GM18870 (cell line): ENCODE measurements at regions not wholly inside any gene's neighbourhood (a gene's known extent, or its start where the extent isn't known, plus 50 kb on each side); places are given as distances from the start of the nearest gene placed in this dataset.
"Not testable (repeated sequence)": the region's sequence is repeated elsewhere in the genome, so short reads cannot be mapped to it uniquely, and the experiment has no call there.

Experiments
- ATAC-seq: cut with Tn5 transposase; IDR thresholded peaks from one replicate; pipeline ENCODE4 v1.9.1; 2021; ENCODE audit warnings: moderate library complexity; ENCODE audit not compliant: unreplicated experiment

DNA sequence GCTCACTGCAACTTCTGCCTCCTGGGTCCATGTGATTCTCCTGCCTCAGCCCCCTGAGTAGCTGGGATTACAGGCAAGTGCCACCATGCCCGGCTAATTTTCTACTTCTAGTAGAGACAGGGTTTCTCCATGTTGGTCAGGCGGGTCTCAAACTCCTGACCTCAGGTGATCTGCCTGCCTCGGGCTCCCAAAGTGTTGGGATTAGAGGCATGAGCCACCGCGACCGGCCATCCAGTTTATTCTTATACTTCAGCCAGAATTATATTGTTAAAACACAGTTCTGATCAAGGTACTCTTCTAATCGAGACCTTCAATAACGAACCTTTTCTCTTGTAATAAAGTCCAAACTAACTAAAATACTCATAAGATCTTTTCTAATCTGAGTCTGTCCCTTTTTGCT lies 119.6 kb upstream of the FAR2 start:
- not testable (repeated sequence) for ATAC-seq

DNA sequence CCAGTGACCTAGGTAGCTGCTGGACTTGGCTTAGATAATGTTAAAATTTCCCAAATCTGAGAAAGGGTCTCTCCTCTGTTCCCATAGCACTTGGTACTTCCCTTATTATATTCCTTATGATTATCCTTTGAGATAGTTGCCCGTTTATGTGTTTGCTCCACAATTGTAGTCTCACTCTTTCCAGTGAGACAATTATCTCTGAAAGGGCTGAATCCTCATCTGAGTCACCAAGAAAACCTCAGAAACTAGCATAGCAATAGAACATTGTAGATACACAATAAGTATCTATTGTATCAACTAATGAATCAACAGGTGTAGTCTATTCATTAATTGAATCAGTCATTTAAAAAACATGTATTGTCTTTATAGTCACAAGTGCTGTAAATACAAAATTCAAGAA lies 119.1 kb upstream of the FAR2 start:
- ATAC-seq, result no peak

- no peak for ATAC-seq
These were observed 116.6 kb upstream of the FAR2 start for GRCh38 chr12:29032446-29032845.

- no peak for ATAC-seq
These were observed 115.6 kb upstream of the FAR2 start for GRCh38 chr12:29033519-29033918.

DNA sequence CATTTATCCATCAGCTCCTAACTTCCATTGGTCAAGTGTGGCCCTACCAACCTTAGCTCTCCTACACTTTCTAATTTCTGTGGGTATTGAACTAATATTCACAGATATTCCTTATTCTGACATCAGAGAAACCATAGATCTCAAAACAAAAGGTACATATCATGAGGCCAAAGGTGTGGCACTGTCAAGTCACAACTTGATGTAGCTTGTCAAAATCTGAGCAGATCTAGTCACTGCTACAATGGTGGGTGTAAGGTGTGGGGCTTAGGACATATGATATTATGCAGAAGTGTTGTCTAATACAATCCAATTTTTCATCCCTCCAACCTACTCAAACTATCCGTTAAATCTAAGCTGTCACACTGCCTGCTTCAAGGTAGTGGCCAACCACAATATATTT lies 114.0 kb upstream of the FAR2 start:
- no peak for ATAC-seq

- ATAC-seq, result no peak
These were observed 110.1 kb upstream of the FAR2 start for GRCh38 chr12:29039013-29039412.

- no peak for ATAC-seq
These were observed 107.5 kb upstream of the FAR2 start for GRCh38 chr12:29041621-29042020.

DNA sequence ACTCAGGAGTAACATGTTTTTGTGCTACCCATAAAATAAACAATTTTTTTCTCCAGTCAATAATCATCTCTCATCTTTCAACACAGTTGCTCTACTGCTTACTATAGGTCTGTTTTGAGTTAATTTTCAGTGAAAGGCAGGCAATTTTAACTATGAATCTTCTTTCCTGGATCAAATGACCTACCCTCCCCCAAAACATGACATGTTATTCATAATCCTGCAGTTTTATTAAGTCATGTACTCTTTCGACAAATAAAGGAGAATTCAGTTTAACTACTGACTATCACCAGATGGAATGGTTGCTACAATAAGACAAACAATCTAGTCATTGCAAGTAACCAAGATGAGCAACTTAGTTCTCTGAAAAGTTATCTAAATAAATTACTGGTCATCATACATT lies 106.0 kb upstream of the FAR2 start:
- ATAC-seq, result no peak

DNA sequence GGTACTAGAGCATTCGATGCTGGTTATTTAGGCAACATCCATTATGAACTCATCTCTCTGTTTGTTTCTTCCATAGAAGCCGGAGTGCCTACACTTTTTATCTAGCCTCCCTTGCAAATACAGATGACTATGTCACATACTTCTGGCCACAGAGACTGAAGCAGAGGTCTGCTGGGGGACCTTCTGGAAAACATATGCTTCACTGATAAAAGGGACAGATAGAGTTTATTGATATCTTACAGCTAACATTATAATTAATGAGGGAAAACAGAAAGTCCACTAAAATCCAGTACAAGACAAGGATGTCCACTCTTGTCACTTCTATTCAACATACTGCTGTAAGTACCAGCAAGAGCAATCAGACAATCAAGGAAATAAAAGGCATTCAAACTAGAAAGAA lies 104.3 kb upstream of the FAR2 start:
- no peak for ATAC-seq

DNA sequence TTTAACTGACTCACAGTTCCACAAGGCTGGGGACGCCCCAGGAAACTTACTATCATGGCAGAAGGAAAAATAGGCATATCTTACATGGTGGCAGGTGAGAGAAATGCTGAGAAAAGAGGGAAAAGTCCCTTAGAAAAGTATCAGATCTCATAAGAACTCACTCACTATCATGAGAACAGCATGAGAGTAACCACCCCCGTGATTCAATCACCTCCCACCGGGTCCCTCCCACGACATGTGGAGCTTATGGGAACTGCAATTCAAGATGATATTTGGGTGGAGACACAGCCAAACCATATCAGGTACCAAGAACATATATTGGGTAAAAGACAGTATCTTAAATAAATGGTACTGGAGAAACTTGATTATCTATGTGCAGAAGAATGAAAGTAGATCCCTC lies 100.3 kb upstream of the FAR2 start:
- no peak for ATAC-seq

DNA sequence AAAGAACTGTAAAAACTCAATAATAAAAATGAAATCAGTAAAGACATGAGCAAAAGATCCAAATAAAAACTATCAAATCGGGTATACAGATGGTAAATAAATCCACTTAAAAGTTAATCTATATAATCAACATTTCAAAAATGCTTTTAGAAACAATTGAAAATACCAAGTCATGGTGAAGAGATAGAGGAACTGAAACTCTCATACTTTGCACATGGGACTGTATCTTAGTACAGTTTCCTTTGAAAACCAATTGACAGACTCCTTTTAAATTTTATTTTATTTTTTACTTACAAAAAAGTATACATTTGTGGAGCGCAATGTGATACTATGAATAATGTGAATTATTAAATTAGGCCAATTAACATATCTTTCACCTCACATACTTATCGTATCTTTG lies 98.6 kb upstream of the FAR2 start:
- ATAC-seq, result no peak

- no peak for ATAC-seq
These were observed 97.9 kb upstream of the FAR2 start for GRCh38 chr12:29051221-29051620.

DNA sequence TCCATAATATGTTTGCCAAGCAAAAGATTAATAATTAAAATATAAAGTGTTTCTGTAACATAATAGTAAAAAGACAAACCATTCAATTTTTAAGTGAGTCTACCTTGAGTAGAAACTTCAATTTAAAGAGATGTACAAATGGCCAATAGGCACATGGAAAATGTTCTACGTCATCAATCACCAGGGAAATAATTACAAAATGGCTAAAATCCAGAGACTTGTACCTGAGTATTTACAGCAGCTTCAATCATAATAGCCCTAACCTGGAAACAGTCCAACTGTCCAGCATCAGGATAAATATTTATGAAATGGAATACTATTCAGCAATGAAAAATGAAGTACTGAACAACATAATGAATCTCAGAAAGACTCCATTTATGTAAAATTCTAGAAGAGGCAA lies 95.5 kb upstream of the FAR2 start:
- ATAC-seq, result no peak

- no peak for ATAC-seq
These were observed 94.0 kb upstream of the FAR2 start for GRCh38 chr12:29054858-29055663.

DNA sequence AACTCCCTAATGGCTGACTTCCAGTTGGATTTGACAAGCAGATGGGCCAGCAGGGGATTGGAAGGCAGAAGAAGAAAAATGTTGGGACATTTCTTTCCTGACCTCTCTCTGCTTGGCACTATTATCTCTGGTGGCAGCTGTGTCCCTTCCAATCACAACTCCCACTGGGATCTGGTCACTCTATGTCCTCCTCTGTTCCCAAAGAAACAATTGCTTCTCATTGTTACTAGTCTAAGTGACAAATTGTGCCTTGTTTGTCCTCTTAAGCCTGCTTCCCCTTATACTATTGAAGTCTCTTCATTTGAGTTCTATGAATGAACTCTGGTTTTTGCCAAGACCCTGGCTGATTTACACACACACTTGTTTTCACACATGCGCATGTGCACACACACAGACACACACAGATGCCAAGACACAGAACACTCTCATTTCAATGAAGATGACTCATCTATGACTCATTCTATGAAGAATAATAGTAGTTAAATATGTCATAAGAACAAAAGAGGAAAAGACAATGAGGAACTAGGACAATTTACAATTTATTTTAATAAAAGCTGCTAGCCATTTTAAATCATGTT lies 83.0 kb upstream of the FAR2 start:
- ATAC-seq, result peak; percentile 91

DNA sequence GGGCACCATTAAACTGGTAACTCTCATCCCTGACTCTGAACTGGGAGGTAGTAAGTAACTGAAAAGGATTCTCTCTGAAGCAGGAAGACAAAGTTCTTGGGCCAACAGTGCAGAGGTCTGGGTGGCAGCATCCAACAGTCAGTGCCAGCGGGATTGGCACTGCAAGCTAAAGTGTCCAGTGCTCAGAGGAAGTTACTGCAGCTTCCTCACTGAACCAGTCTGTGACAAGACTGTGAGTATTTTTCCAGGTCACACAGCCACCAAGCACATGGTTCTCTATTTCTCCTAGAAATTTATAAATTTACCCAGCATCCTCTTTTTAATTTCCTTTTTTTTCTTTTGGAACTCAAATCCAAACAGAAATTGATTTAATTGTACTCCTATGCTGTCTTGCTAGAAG lies 81.6 kb upstream of the FAR2 start:
- no peak for ATAC-seq

GRCh38 chr12:29070309-29070708 lies 78.8 kb upstream of the FAR2 start:
- no peak for ATAC-seq

DNA sequence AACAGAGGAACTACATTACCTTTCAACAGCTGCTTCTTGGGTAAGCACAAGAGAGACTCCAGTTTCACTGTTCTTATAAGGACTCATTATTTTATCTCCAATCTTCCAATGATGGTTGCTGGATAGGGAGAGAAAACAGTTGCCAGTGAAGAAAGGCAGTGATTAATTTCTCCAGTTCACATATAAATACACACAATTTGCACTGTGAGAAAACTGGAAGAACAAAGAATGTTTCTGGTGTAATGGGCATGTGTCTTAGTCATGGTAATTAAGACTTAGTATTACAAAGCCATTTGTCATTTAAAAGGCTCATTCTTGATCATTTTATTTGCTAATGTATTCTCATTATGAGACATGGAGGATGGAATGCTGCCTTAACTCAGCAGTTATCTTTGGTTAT lies 78.0 kb upstream of the FAR2 start:
- ATAC-seq, result no peak

- no peak for ATAC-seq
These were observed 76.4 kb upstream of the FAR2 start for GRCh38 chr12:29072631-29073030.

DNA sequence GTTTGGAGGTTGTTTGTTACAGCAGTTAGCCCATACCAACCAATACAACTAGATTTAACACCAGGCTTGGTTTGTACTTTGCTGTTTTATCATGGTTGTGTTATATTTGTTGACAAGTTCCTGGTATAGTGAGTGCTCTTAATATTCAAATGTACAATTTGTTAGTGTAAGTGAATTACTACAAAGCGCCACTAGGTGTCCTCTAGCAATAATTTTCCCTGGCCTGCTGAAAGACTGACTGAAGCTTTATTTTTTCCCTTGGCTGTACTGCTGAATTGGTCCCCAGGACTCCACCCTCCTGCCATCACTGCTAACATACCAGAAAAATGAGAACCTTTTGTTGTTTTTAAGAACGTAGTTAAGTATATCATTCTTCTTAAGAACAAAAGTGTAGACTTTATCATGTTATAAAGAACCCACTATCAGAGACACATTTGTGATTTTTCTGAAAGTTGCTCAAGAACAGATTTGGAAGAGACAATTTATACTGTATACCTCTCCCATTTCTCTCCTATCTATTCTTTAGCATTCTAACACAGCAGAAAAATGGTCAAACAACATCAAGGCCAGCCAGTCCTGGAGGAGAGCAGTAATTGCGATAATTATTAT lies 75.3 kb upstream of the FAR2 start:
- peak; percentile 71 for ATAC-seq

GRCh38 chr12:29081101-29081500 lies 68.0 kb upstream of the FAR2 start:
- no peak for ATAC-seq

- ATAC-seq, result peak; percentile 61
These were observed 66.6 kb upstream of the FAR2 start for GRCh38 chr12:29082522-29082921.
